HG03354 (cell line): ENCODE measurements at regions not wholly inside any gene's neighbourhood (a gene's known extent, or its start where the extent isn't known, plus 50 kb on each side); places are given as distances from the start of the nearest gene placed in this dataset.
"Not testable (repeated sequence)": the region's sequence is repeated elsewhere in the genome, so short reads cannot be mapped to it uniquely, and the experiment has no call there.

Experiments used
- ATAC-seq: cut with Tn5 transposase; IDR thresholded peaks from one replicate; pipeline ENCODE4 v1.9.1; 2021; ENCODE audit warnings: mild to moderate bottlenecking; ENCODE audit not compliant: unreplicated experiment, poor library complexity, severe bottlenecking

- ATAC-seq, result no peak
These were observed 503.2 kb upstream of the ID4 start for GRCh38 chr6:19333936-19334335.

- ATAC-seq, result no peak
These were observed 500.6 kb upstream of the ID4 start for GRCh38 chr6:19336579-19336978.

- no peak for ATAC-seq
These were observed 500.1 kb upstream of the ID4 start for GRCh38 chr6:19337101-19337500.

GRCh38 chr6:19342616-19343015 lies 494.6 kb upstream of the ID4 start:
- no peak for ATAC-seq

- no peak for ATAC-seq
These were observed 487.7 kb upstream of the ID4 start for GRCh38 chr6:19349429-19349828.

- no peak for ATAC-seq
These were observed 483.0 kb upstream of the ID4 start for GRCh38 chr6:19354181-19354580.

GRCh38 chr6:19356692-19357091 lies 480.5 kb upstream of the ID4 start:
- ATAC-seq, result no peak

GRCh38 chr6:19362396-19362795 lies 474.8 kb upstream of the ID4 start:
- ATAC-seq, result no peak

GRCh38 chr6:19368511-19368910 lies 468.7 kb upstream of the ID4 start:
- no peak for ATAC-seq

GRCh38 chr6:19369785-19370184 lies 467.4 kb upstream of the ID4 start:
- ATAC-seq, result no peak

GRCh38 chr6:19370831-19371230 lies 466.3 kb upstream of the ID4 start:
- ATAC-seq, result no peak

- ATAC-seq, result no peak
These were observed 461.6 kb upstream of the ID4 start for GRCh38 chr6:19375613-19376012.

- ATAC-seq, result no peak
These were observed 459.4 kb upstream of the ID4 start for GRCh38 chr6:19377722-19378121.

GRCh38 chr6:19380293-19380692 lies 456.9 kb upstream of the ID4 start:
- ATAC-seq, result no peak

- no peak for ATAC-seq
These were observed 454.5 kb upstream of the ID4 start for GRCh38 chr6:19382676-19383075.

- no peak for ATAC-seq
These were observed 445.2 kb upstream of the ID4 start for GRCh38 chr6:19391926-19392325.

- ATAC-seq, result no peak
These were observed 443.1 kb upstream of the ID4 start for GRCh38 chr6:19394051-19394450.

- ATAC-seq, result no peak
These were observed 442.5 kb upstream of the ID4 start for GRCh38 chr6:19394687-19395086.

GRCh38 chr6:19395316-19395715 lies 441.9 kb upstream of the ID4 start:
- no peak for ATAC-seq

GRCh38 chr6:19399406-19399805 lies 437.8 kb upstream of the ID4 start:
- ATAC-seq, result no peak

GRCh38 chr6:19404884-19405283 lies 432.3 kb upstream of the ID4 start:
- not testable (repeated sequence) for ATAC-seq

- no peak for ATAC-seq
These were observed 428.8 kb upstream of the ID4 start for GRCh38 chr6:19408331-19408730.

- no peak for ATAC-seq
These were observed 426.7 kb upstream of the ID4 start for GRCh38 chr6:19410481-19410880.
